Neural cell (in vitro differentiated cells): ENCODE measurements at regions not wholly inside any gene's neighbourhood (a gene's known extent, or its start where the extent isn't known, plus 50 kb on each side); places are given as distances from the start of the nearest gene placed in this dataset.

Source experiments
- H2AFZ ChIP-seq: fragments of 200-600, 300-800 bp; sonication (generic), shearing (Covaris generic); 2 replicates; pipeline ENCODE4 v1.6.0; 2014; ENCODE audit warnings: low read depth, mild to moderate bottlenecking, antibody characterized with exemption, low read length, moderate library complexity
- H3F3A ChIP-seq: fragments of 200-600 bp; shearing (Covaris generic); 2 replicates; pipeline ENCODE4 v1.6.1; 2016; ENCODE audit warnings: mild to moderate bottlenecking, moderate library complexity, mixed read lengths, antibody characterized with exemption, low read length; ENCODE audit not compliant: insufficient read depth, poor library complexity, severe bottlenecking
- H3K27ac ChIP-seq: fragments of 200-600, 300-800 bp; sonication (generic), shearing (Covaris generic); 2 replicates; pipeline ENCODE4 v1.5.1; 2014; ENCODE audit warnings: mild to moderate bottlenecking, low read length, moderate library complexity
- H3K27me3 ChIP-seq: fragments of 300-800, 200-600 bp; sonication (generic), shearing (Covaris generic); 2 replicates; pipeline ENCODE4 v1.6.0; 2014; ENCODE audit warnings: mild to moderate bottlenecking, low read depth, low read length, moderate library complexity; ENCODE audit not compliant: insufficient read depth
- H3K36me3 ChIP-seq: fragments of 300-800, 200-600 bp; sonication (generic), shearing (Covaris generic); 2 replicates; pipeline ENCODE4 v1.5.1; 2014; ENCODE audit warnings: mild to moderate bottlenecking, antibody characterized with exemption, low read length, moderate library complexity; ENCODE audit not compliant: insufficient read depth
- H3K4me2 ChIP-seq: fragments of 300-800, 200-600 bp; sonication (generic), shearing (Covaris generic); 2 replicates; pipeline ENCODE4 v1.6.0; 2014; ENCODE audit warnings: mild to moderate bottlenecking, low read length
- H3K4me3 ChIP-seq: fragments of 300-800, 200-600 bp; sonication (generic), shearing (Covaris generic); 2 replicates; pipeline ENCODE4 v1.5.1; 2014; ENCODE audit warnings: mild to moderate bottlenecking, low read length, moderate library complexity
- H3K79me2 ChIP-seq: fragments of 200-600 bp; shearing (Covaris generic); replicated peaks from 2 replicates; pipeline ENCODE4 v1.6.0; 2014; ENCODE audit warnings: mild to moderate bottlenecking, low read length, moderate library complexity; ENCODE audit not compliant: insufficient read depth
- H3K9ac ChIP-seq: fragments of 300-800, 200-600 bp; sonication (generic), shearing (Covaris generic); 2 replicates; pipeline ENCODE4 v1.6.1; 2016; ENCODE audit warnings: mild to moderate bottlenecking, low read length, mixed read lengths
- H3K9me2 ChIP-seq: fragments of 200-600 bp; shearing (Covaris generic); 2 replicates; pipeline ENCODE4 v1.6.1; 2016; ENCODE audit warnings: mild to moderate bottlenecking, low read length, mixed read lengths; ENCODE audit not compliant: insufficient read depth
- H3K9me3 ChIP-seq: fragments of 200-600, 300-800 bp; sonication (generic), shearing (Covaris generic); 2 replicates; pipeline ENCODE4 v1.6.1; 2016; ENCODE audit warnings: mild to moderate bottlenecking, mixed run types, low read length, moderate library complexity, mixed read lengths
- H4K20me1 ChIP-seq: fragments of 200-600 bp; shearing (Covaris generic); 2 replicates; pipeline ENCODE4 v1.6.1; 2016; ENCODE audit warnings: mild to moderate bottlenecking, mixed run types; ENCODE audit not compliant: insufficient read depth
- EP300 ChIP-seq: fragments of 450-650 bp; conservative IDR thresholded peaks from 2 replicates; pipeline ENCODE4 v1.6.1; 2014; ENCODE audit warnings: antibody characterized with exemption, mild to moderate bottlenecking, moderate library complexity; ENCODE audit not compliant: poor library complexity, severe bottlenecking
- MXI1 ChIP-seq: fragments of 450-650 bp; conservative IDR thresholded peaks from 2 replicates; pipeline ENCODE4 v1.6.1; 2014; ENCODE audit warnings: antibody characterized with exemption, mild to moderate bottlenecking; ENCODE audit not compliant: poor library complexity, severe bottlenecking
- POLR2AphosphoS5 ChIP-seq: IDR thresholded peaks from 2 replicates; pipeline ENCODE4 v1.6.1; 2012
- RAD21 ChIP-seq: fragments of 450-650 bp; conservative IDR thresholded peaks from 2 replicates; pipeline ENCODE4 v1.6.1; 2014; ENCODE audit warnings: antibody characterized with exemption, mild to moderate bottlenecking, moderate library complexity
- SMC3 ChIP-seq: fragments of 450-650 bp; conservative IDR thresholded peaks from 2 replicates; pipeline ENCODE4 v1.6.1; 2014; ENCODE audit warnings: antibody characterized with exemption, mild to moderate bottlenecking, moderate library complexity; ENCODE audit not compliant: poor library complexity
- TAF1 ChIP-seq: IDR thresholded peaks from 2 replicates; pipeline ENCODE4 v1.6.1; 2012; ENCODE audit warnings: low read depth
- TF ChIP-seq, protein P1 (sequence below): IDR thresholded peaks from 2 replicates; pipeline ENCODE4 v1.6.1; 2012; ENCODE audit warnings: borderline replicate concordance
- TF ChIP-seq, protein P2 (sequence below): fragments of 450-650 bp; IDR thresholded peaks from 2 replicates; pipeline ENCODE4 v1.5.1; 2014; ENCODE audit warnings: antibody characterized with exemption, mild to moderate bottlenecking, moderate library complexity; ENCODE audit not compliant: poor library complexity, severe bottlenecking

DNA sequence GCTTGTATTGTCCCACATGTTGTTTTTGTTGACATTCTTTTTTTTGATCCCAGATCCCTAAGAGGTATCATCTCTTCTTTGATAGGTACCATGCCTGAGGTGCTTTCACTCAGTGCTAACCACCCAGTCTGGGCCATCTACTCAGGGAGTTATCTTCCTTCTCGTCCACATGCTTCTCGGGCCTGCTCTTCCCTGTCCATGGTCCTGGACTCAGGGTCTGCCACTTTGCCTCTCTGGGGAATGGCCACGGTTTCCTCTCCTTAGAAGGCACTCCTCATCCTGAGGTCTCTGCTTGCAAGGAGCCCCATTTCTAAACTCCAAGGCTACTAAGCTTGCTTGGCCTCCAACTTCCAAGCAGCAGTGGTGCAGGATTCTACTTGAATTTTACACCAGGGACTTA is 227.0 kb upstream of the NCAM1 start:
- H3K27me3 ChIP-seq: no peaks in the 10 kb centered on the region
- no peaks in the 10 kb centered on the region for H3F3A ChIP-seq
- no peaks in the 10 kb centered on the region for H3K79me2 ChIP-seq
- H3K9me3 ChIP-seq: no peaks in the 10 kb centered on the region
- no peak overlapping the region for H3K4me3 ChIP-seq
- H3K9ac ChIP-seq: no peak overlapping the region
- H3K27ac ChIP-seq: no peak overlapping the region
- TF ChIP-seq EP300: no peak
- TF ChIP-seq, protein P1, sequence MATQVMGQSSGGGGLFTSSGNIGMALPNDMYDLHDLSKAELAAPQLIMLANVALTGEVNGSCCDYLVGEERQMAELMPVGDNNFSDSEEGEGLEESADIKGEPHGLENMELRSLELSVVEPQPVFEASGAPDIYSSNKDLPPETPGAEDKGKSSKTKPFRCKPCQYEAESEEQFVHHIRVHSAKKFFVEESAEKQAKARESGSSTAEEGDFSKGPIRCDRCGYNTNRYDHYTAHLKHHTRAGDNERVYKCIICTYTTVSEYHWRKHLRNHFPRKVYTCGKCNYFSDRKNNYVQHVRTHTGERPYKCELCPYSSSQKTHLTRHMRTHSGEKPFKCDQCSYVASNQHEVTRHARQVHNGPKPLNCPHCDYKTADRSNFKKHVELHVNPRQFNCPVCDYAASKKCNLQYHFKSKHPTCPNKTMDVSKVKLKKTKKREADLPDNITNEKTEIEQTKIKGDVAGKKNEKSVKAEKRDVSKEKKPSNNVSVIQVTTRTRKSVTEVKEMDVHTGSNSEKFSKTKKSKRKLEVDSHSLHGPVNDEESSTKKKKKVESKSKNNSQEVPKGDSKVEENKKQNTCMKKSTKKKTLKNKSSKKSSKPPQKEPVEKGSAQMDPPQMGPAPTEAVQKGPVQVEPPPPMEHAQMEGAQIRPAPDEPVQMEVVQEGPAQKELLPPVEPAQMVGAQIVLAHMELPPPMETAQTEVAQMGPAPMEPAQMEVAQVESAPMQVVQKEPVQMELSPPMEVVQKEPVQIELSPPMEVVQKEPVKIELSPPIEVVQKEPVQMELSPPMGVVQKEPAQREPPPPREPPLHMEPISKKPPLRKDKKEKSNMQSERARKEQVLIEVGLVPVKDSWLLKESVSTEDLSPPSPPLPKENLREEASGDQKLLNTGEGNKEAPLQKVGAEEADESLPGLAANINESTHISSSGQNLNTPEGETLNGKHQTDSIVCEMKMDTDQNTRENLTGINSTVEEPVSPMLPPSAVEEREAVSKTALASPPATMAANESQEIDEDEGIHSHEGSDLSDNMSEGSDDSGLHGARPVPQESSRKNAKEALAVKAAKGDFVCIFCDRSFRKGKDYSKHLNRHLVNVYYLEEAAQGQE: no peak
- no peak for TF ChIP-seq POLR2AphosphoS5
- no peak for TF ChIP-seq RAD21
- no peak for TF ChIP-seq TAF1
- TF ChIP-seq MXI1: no peak
- TF ChIP-seq, protein P2, sequence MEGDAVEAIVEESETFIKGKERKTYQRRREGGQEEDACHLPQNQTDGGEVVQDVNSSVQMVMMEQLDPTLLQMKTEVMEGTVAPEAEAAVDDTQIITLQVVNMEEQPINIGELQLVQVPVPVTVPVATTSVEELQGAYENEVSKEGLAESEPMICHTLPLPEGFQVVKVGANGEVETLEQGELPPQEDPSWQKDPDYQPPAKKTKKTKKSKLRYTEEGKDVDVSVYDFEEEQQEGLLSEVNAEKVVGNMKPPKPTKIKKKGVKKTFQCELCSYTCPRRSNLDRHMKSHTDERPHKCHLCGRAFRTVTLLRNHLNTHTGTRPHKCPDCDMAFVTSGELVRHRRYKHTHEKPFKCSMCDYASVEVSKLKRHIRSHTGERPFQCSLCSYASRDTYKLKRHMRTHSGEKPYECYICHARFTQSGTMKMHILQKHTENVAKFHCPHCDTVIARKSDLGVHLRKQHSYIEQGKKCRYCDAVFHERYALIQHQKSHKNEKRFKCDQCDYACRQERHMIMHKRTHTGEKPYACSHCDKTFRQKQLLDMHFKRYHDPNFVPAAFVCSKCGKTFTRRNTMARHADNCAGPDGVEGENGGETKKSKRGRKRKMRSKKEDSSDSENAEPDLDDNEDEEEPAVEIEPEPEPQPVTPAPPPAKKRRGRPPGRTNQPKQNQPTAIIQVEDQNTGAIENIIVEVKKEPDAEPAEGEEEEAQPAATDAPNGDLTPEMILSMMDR: no peak
- no peaks in the 10 kb centered on the region for H3K9me2 ChIP-seq
- H3K36me3 ChIP-seq: no peaks in the 10 kb centered on the region
- no peak overlapping the region for H2AFZ ChIP-seq
- H3K4me2 ChIP-seq: no peak overlapping the region
- H4K20me1 ChIP-seq: no peaks in the 10 kb centered on the region

DNA sequence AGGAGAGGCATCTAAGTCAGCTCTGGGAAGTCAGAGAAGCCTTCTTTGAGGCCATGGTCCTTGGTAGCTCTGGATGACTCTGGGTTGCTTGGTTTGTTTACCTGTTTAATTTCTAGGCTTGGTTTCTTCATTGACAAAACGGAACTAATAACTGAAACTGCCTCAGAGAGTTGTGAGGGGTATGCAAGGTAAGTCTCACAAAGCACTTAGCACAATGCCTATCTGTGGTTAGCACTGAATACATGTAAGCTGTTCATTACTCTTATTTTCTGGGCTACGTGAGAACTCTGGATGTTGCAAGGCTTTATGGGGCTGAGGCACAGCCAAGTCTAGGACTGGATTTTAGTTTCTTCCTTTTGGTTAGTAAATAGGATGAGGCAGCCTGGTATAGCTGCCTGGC is 225.8 kb upstream of the NCAM1 start:
- no peaks in the 10 kb centered on the region for H3K27me3 ChIP-seq
- no peaks in the 10 kb centered on the region for H4K20me1 ChIP-seq
- no peak for TF ChIP-seq POLR2AphosphoS5
- H3K9ac ChIP-seq: no peak overlapping the region
- no peaks in the 10 kb centered on the region for H3K9me2 ChIP-seq
- H3K36me3 ChIP-seq: no peaks in the 10 kb centered on the region
- no peak overlapping the region for H3K27ac ChIP-seq
- no peaks in the 10 kb centered on the region for H3F3A ChIP-seq
- H3K4me2 ChIP-seq: no peak overlapping the region
- no peaks in the 10 kb centered on the region for H3K9me3 ChIP-seq
- H3K79me2 ChIP-seq: no peaks in the 10 kb centered on the region
- no peak overlapping the region for H3K4me3 ChIP-seq
- no peak overlapping the region for H2AFZ ChIP-seq

DNA sequence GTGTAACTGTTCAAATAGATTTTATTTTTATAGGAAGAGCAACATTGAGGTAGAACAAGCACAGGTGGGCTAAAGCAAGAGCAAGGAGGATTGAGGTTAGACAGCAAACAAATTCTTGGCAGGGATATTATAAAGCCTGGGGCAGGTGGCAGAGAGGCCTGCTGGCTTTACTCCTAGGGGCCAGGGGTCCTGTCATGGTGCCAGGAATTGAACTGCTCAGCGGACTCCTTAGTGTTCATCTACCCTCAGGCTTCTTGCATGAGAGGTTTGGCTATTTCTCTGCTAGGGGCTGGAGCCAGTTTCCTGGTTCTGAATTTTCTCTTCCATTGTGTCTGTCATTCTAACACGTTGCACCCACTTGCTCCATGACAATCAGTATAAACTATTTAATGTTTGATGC is 217.2 kb upstream of the NCAM1 start:
- no peaks in the 10 kb centered on the region for H3F3A ChIP-seq
- H3K9me3 ChIP-seq: no peaks in the 10 kb centered on the region
- H3K27ac ChIP-seq: no peak overlapping the region
- TF ChIP-seq, protein P1: no peak
- TF ChIP-seq RAD21 (no peak), SMC3 (no peak), TAF1 (no peak), POLR2AphosphoS5 (no peak), MXI1 (no peak), EP300 (no peak)
- TF ChIP-seq, protein P2: no peak
- no peaks in the 10 kb centered on the region for H3K36me3 ChIP-seq
- no peak overlapping the region for H3K4me3 ChIP-seq
- no peaks in the 10 kb centered on the region for H3K27me3 ChIP-seq
- H3K9ac ChIP-seq: no peak overlapping the region
- H3K79me2 ChIP-seq: no peaks in the 10 kb centered on the region
- H2AFZ ChIP-seq: no peak overlapping the region
- H3K4me2 ChIP-seq: no peak overlapping the region
- H4K20me1 ChIP-seq: no peaks in the 10 kb centered on the region
- H3K9me2 ChIP-seq: no peaks in the 10 kb centered on the region
